WERI-Rb-1 (cell line): ENCODE measurements at regions not wholly inside any gene's neighbourhood (a gene's known extent, or its start where the extent isn't known, plus 50 kb on each side); places are given as distances from the start of the nearest gene placed in this dataset.
"Not testable (repeated sequence)": the region's sequence is repeated elsewhere in the genome, so short reads cannot be mapped to it uniquely, and the experiment has no call there.

Experiments used
- DNase-seq: peaks from one replicate; pipeline ENCODE4 v3.0.0-alpha.2; 2020
- H3K27ac ChIP-seq: fragments of 250-450 bp; sonication (Bioruptor Pico); 2 replicates; pipeline ENCODE4 v1.5.1; 2020; ENCODE audit warnings: mild to moderate bottlenecking, moderate library complexity
- H3K27me3 ChIP-seq: fragments of 250-450 bp; sonication (Bioruptor Pico); 2 replicates; pipeline ENCODE4 v1.5.1; 2021; ENCODE audit warnings: mild to moderate bottlenecking, low read depth, moderate library complexity; ENCODE audit not compliant: insufficient read depth, severe bottlenecking
- H3K36me3 ChIP-seq: fragments of 250-450 bp; sonication (Bioruptor Pico); 2 replicates; pipeline ENCODE4 v1.5.1; 2020; ENCODE audit warnings: mild to moderate bottlenecking, moderate library complexity
- H3K4me3 ChIP-seq: 2 replicates; pipeline ENCODE4 v1.5.1; 2011; ENCODE audit warnings: low read depth, mild to moderate bottlenecking, control low read depth, low read length
- H3K9me3 ChIP-seq: fragments of 250-450 bp; sonication (Bioruptor Pico); 2 replicates; pipeline ENCODE4 v1.5.1; 2021; ENCODE audit warnings: mild to moderate bottlenecking, moderate library complexity; ENCODE audit not compliant: severe bottlenecking
- CTCF ChIP-seq: IDR thresholded peaks from 2 replicates; pipeline ENCODE4 v1.5.1; 2011; ENCODE audit warnings: low read depth, mild to moderate bottlenecking, control low read depth, inconsistent platforms, low read length

- no peak for DNase-seq
- H3K36me3 ChIP-seq: no peaks in the 10 kb centered on the region
- H3K4me3 ChIP-seq: no peak overlapping the region
- no peaks in the 10 kb centered on the region for H3K27me3 ChIP-seq
- no peaks in the 10 kb centered on the region for H3K9me3 ChIP-seq
- H3K27ac ChIP-seq: no peak overlapping the region
- TF ChIP-seq CTCF: no peak
Observed at GRCh38 chr2:35461406-35461805, 894.2 kb upstream of the CRIM1 start.

GRCh38 chr2:35454966-35455638 lies 900.5 kb upstream of the CRIM1 start:
- TF ChIP-seq CTCF: peak; percentile 36; the same call in 1 of the 2 replicates
- no peak overlapping the region for H3K27ac ChIP-seq

GRCh38 chr2:35447821-35448220 lies 907.8 kb upstream of the CRIM1 start:
- Histone ChIP-seq H3K27me3 (no peaks in the 10 kb centered on the region), H3K27ac (no peak overlapping the region), H3K36me3 (no peaks in the 10 kb centered on the region), H3K4me3 (no peak overlapping the region), H3K9me3 (no peaks in the 10 kb centered on the region)
- TF ChIP-seq CTCF: no peak
- DNase-seq: no peak

More at GRCh38 chr2:35454966-35455638, 900.5 kb upstream of the CRIM1 start:
- peak; percentile 28 for DNase-seq
- Histone ChIP-seq H3K27me3 (no peaks in the 10 kb centered on the region), H3K36me3 (no peaks in the 10 kb centered on the region), H3K9me3 (no peaks in the 10 kb centered on the region), H3K4me3 (no peak overlapping the region)

DNA sequence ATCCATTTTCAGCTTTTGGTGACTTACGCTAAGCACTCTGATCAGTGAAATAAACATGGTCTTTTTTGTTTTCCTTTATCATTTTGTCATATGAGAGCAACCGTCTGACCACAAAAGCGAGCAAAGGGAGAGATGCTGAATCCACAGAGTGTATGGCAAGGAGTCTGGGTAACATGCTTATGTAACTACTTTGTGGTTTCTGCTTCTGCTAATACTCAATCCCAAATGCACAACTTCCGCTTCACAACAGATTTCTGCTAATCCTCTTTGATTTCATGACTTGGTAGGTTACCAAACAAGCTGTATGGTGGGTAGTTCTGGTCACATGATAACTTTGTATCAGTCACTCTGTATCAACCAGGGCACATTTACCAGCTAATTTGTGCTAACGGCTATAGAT lies 908.4 kb upstream of the CRIM1 start:
- H3K27me3 ChIP-seq: no peaks in the 10 kb centered on the region
- DNase-seq: no peak
- no peak overlapping the region for H3K4me3 ChIP-seq
- H3K27ac ChIP-seq: no peak overlapping the region
- TF ChIP-seq CTCF: no peak
- H3K9me3 ChIP-seq: no peaks in the 10 kb centered on the region
- H3K36me3 ChIP-seq: no peaks in the 10 kb centered on the region

GRCh38 chr2:35443087-35443486 lies 912.5 kb upstream of the CRIM1 start:
- no peak overlapping the region for H3K4me3 ChIP-seq
- no peak for TF ChIP-seq CTCF
- H3K9me3 ChIP-seq: no peaks in the 10 kb centered on the region
- no peak overlapping the region for H3K27ac ChIP-seq
- no peaks in the 10 kb centered on the region for H3K27me3 ChIP-seq
- H3K36me3 ChIP-seq: no peaks in the 10 kb centered on the region
- no peak for DNase-seq

DNA sequence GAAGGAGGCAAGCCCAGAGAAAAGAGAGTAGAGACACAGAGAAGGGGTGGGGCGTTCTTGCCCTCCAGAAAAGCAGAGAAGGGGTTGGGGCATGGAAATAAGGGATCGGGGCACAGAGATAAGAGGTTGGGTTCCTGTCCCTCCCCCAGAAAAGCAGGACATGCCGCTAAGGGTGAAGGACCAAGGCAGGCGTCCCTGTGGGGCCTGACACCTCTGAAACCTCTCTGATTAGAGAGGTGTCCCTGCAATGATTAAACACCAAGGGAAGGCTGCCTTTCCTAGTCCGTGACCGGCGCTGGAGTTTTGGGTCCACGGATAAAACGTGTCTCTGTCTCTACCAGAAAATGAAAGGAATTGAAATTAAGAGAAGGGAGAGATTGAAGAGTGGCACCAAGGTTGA lies 914.0 kb upstream of the CRIM1 start:
- not testable (repeated sequence) for H3K27me3 ChIP-seq, H3K27ac ChIP-seq, H3K4me3 ChIP-seq, H3K36me3 ChIP-seq, DNase-seq, H3K9me3 ChIP-seq

DNA sequence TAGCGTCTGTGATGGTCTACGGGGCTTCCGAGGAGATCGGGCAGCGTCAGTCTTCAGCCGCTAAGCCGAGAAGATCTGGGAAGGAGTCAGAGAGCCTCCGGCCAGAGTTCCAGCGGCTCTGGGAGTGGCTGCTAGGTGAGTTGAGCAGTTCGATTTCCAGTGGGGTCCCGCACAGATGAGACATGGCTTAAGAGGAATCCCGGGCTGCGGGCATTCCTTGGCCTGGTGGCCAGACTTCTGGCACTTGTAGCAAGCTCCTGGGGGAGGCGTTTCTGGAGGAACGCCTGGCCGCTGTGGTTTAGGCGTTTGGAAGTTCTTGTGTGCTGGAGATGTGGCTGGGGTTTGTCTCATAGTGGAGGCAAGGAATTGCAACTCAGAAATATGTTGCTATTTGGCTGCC lies 915.3 kb upstream of the CRIM1 start:
- not testable (repeated sequence) for H3K27me3 ChIP-seq, DNase-seq, H3K27ac ChIP-seq, H3K9me3 ChIP-seq, H3K4me3 ChIP-seq, H3K36me3 ChIP-seq

- H3K27me3 ChIP-seq, H3K36me3 ChIP-seq, H3K4me3 ChIP-seq, H3K27ac ChIP-seq, H3K9me3 ChIP-seq, DNase-seq: not testable (repeated sequence)
Observed at GRCh38 chr2:35436893-35437292, 918.7 kb upstream of the CRIM1 start.
